ENCODE measurements at regions not wholly inside any gene's neighbourhood (a gene's known extent, or its start where the extent isn't known, plus 50 kb on each side); places are given as distances from the start of the nearest gene placed in this dataset.

DNA sequence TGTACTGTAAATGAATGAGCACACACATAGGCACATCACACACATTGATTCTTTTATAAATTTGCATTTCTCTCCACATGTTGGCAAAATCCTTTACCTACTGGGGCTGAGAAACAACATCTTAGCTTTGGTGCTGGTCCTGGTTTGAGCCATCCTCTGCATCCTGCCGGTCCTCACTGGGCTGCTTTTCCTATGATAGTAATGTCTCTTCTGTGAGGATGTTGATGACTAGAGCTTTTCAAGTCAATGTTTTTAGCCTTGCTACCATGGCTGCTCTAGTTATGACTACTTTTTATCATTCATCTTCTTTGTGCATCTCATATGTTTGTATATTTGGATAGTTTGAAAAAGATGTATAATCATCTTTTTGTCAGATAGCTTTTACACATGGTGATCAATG lies 280.4 kb upstream of the CD180 start:
- Histone ChIP-seq H4K20me1 (ENCODE audit: insufficient read depth) (no peaks in the 10 kb centered on the region), H2AFZ (ENCODE audit: low read depth) (no peak overlapping the region), H3K4me1 (ENCODE audit: control insufficient read depth in 1 of 2, insufficient read depth in 2 of 2, low read depth in 1 of 2, low read length in 1 of 2) (peaks cover 0 to 2% of the 10 kb centered on the region in 2 experiments; a peak in 1 of 4 replicates), H3K27me3 (ENCODE audit: insufficient read depth) (no peaks in the 10 kb centered on the region), H3K9me3 (no peaks in the 10 kb centered on the region), H3K79me2 (ENCODE audit: insufficient read depth) (no peaks in the 10 kb centered on the region), H3K4me3 (ENCODE audit: low read depth in 2 of 2, low read length in 1 of 2) (no peak overlapping the region), H3K36me3 (replicated peaks in 1 of 2; ENCODE audit: control insufficient read depth in 1 of 2, insufficient read depth in 2 of 2, low read length in 1 of 2) (no peaks in the 10 kb centered on the region), H3K9me2 (no peaks in the 10 kb centered on the region), H3F3A (replicated peaks; ENCODE audit: insufficient read depth) (no peaks in the 10 kb centered on the region), H3K27ac (ENCODE audit: low read depth in 2 of 2, low read length in 1 of 2) (no peak overlapping the region), H3K4me2 (no peak overlapping the region), H3K9ac (no peak overlapping the region)
- 79% methylated on average over 1 of the region's 1 CpG for WGBS (ENCODE audit: low lambda C conversion rate)
- no peak for TF ChIP-seq TEAD4 (IDR thresholded peaks at IDR 0.05; ENCODE audit: borderline replicate concordance, insufficient read depth)
- TF ChIP-seq MEF2A (IDR thresholded peaks at IDR 0.05; ENCODE audit: borderline replicate concordance, low read depth): no peak
- no peak for TF ChIP-seq JUND (IDR thresholded peaks at IDR 0.05)
- TF ChIP-seq RFX5 (IDR thresholded peaks at IDR 0.05; ENCODE audit: low read length): no peak
- no peak for TF ChIP-seq SIN3A (IDR thresholded peaks at IDR 0.05; ENCODE audit: borderline replicate concordance, low read depth, low read length)
- ChIA-PET CTCF (interaction anchor here (1.1 kb wide), 1 partner anchor 9 kb away, joined by 3 read pairs; no protein-coding TSS in a partner anchor), POLR2A (no interaction called here)
- DNase-seq: no peak

- TF ChIP-seq, protein P1, sequence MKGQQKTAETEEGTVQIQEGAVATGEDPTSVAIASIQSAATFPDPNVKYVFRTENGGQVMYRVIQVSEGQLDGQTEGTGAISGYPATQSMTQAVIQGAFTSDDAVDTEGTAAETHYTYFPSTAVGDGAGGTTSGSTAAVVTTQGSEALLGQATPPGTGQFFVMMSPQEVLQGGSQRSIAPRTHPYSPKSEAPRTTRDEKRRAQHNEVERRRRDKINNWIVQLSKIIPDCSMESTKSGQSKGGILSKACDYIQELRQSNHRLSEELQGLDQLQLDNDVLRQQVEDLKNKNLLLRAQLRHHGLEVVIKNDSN (IDR thresholded peaks at IDR 0.05; ENCODE audit: borderline replicate concordance, low read depth): no peak
- no peak for TF ChIP-seq FOXJ3 (CRISPR knock-in tag; IDR thresholded peaks at IDR 0.05)
- no peak for TF ChIP-seq MEF2A (IDR thresholded peaks at IDR 0.05; ENCODE audit: borderline replicate concordance, low read depth)
- no peak for TF ChIP-seq TAF1 (IDR thresholded peaks at IDR 0.05; ENCODE audit: borderline replicate concordance, low read depth, low read length)
- TF ChIP-seq SMC3 (IDR thresholded peaks at IDR 0.05; ENCODE audit: low read depth, low read length): no peak
- TF ChIP-seq, protein P2, sequence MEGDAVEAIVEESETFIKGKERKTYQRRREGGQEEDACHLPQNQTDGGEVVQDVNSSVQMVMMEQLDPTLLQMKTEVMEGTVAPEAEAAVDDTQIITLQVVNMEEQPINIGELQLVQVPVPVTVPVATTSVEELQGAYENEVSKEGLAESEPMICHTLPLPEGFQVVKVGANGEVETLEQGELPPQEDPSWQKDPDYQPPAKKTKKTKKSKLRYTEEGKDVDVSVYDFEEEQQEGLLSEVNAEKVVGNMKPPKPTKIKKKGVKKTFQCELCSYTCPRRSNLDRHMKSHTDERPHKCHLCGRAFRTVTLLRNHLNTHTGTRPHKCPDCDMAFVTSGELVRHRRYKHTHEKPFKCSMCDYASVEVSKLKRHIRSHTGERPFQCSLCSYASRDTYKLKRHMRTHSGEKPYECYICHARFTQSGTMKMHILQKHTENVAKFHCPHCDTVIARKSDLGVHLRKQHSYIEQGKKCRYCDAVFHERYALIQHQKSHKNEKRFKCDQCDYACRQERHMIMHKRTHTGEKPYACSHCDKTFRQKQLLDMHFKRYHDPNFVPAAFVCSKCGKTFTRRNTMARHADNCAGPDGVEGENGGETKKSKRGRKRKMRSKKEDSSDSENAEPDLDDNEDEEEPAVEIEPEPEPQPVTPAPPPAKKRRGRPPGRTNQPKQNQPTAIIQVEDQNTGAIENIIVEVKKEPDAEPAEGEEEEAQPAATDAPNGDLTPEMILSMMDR (IDR thresholded peaks at IDR 0.05): no peak
- TF ChIP-seq RAD21 (IDR thresholded peaks at IDR 0.05; ENCODE audit: low read length): no peak
- 50% methylated on average over 3 of the region's 3 CpGs for WGBS (ENCODE audit: low lambda C conversion rate)
- Histone ChIP-seq H4K20me1 (ENCODE audit: insufficient read depth) (no peaks in the 10 kb centered on the region), H3K36me3 (replicated peaks in 1 of 2; ENCODE audit: control insufficient read depth in 1 of 2, insufficient read depth in 2 of 2, low read length in 1 of 2) (no peaks in the 10 kb centered on the region), H2AFZ (ENCODE audit: low read depth) (no peak overlapping the region), H3K4me3 (ENCODE audit: low read depth in 2 of 2, low read length in 1 of 2) (no peak overlapping the region), H3K79me2 (ENCODE audit: insufficient read depth) (no peaks in the 10 kb centered on the region), H3K9me3 (no peaks in the 10 kb centered on the region), H3F3A (replicated peaks; ENCODE audit: insufficient read depth) (no peaks in the 10 kb centered on the region), H3K27me3 (ENCODE audit: insufficient read depth) (no peaks in the 10 kb centered on the region), H3K4me1 (ENCODE audit: control insufficient read depth in 1 of 2, insufficient read depth in 2 of 2, low read depth in 1 of 2, low read length in 1 of 2) (peaks cover 0 to 2% of the 10 kb centered on the region in 2 experiments; a peak in 1 of 4 replicates), H3K9me2 (no peaks in the 10 kb centered on the region), H3K9ac (no peak overlapping the region), H3K27ac (ENCODE audit: low read depth in 2 of 2, low read length in 1 of 2) (no peak overlapping the region), H3K4me2 (no peak overlapping the region)
- CTCF ChIA-PET: interaction anchor here (1.1 kb wide), 1 partner anchor 8 kb away, joined by 3 read pairs; no protein-coding TSS in a partner anchor
- DNase-seq: no peak
- POLR2A ChIA-PET: no interaction called here
Measured at GRCh38 chr5:67476531-67476930, 279.9 kb upstream of the CD180 start.
